Prostate gland (tissue), 2 donors: ENCODE measurements at regions not wholly inside any gene's neighbourhood (a gene's known extent, or its start where the extent isn't known, plus 50 kb on each side); places are given as distances from the start of the nearest gene placed in this dataset.

Experiments
- DNase-seq: peaks from one replicate; pipeline ENCODE4 v3.0.0-alpha.2; 2019; ENCODE audit warnings: low spot score
- H3K27ac ChIP-seq, 2 donors: fragments of 200-600 bp; sonication (generic); 2 replicates each; pipeline ENCODE4 v1.5.1; 2017 to 2019
- H3K27me3 ChIP-seq: fragments of 200-600 bp; sonication (generic); replicated peaks from 2 replicates; pipeline ENCODE4 v1.5.1; 2019; ENCODE audit not compliant: insufficient read depth
- H3K36me3 ChIP-seq, 2 donors: fragments of 200-600 bp; sonication (generic); 1 replicate in 1 of 2; 2 replicates in 1 of 2; pipeline versions ENCODE4 v1.5.1 to v1.8.1; 2017 to 2019
- H3K4me1 ChIP-seq: fragments of 200-600 bp; sonication (generic); replicated peaks from 2 replicates; pipeline ENCODE4 v1.5.1; 2019
- H3K4me3 ChIP-seq, 2 donors: fragments of 200-600 bp; sonication (generic); 2 replicates each; pipeline ENCODE4 v1.5.1; 2017 to 2019
- H3K9me3 ChIP-seq: fragments of 200-600 bp; sonication (generic); 2 replicates; pipeline ENCODE4 v1.5.1; 2017
- POLR2A ChIP-seq: fragments of 450-650 bp; IDR thresholded peaks from one replicate; pipeline ENCODE4 v1.6.1; 2016; ENCODE audit warnings: antibody characterized with exemption, mild to moderate bottlenecking
- POLR2AphosphoS5 ChIP-seq: sonication (generic); formaldehyde crosslinking; IDR thresholded peaks from one replicate; pipeline ENCODE4 v1.6.1; 2017; ENCODE audit warnings: antibody characterized with exemption
- WGBS: methylation state at CpG from one replicate; pipeline ENCODE4 v1.1.5; 2018; 5-methylcytosine and 5-hydroxymethylcytosine counted together
- intact Hi-C: fragments of 100-400 bp; cut with DNase I; formaldehyde crosslinking; loops from one replicate; pipeline ENCODE4 v1.14.2; 2022
- TF ChIP-seq, protein P1 (sequence below), 4 experiments: fragments of 200-600 bp in 2 of 4; fragments of 450-650 bp in 2 of 4; sonication (generic) in 2 of 4; IDR thresholded peaks; 1 replicate in 3 of 4; 2 replicates in 1 of 4; pipeline ENCODE4 v1.5.1; 2016 to 2019; ENCODE audit warnings: antibody characterized with exemption in 4 of 4, mild to moderate bottlenecking in 2 of 4, moderate library complexity in 2 of 4

- Histone ChIP-seq H3K27me3 (no peaks in the 10 kb centered on the region), H3K36me3 (no peaks in the 10 kb centered on the region)
- DNase-seq = no peak
These were observed 185.9 kb downstream of the RAB11FIP2 start for GRCh38 chr10:117860823-117861222.

GRCh38 chr10:117861329-117861728 is 185.4 kb downstream of the RAB11FIP2 start:
- Histone ChIP-seq H3K36me3 (no peaks in the 10 kb centered on the region), H3K9me3 (no peaks in the 10 kb centered on the region), H3K4me1 (no peaks in the 10 kb centered on the region), H3K27me3 (no peaks in the 10 kb centered on the region), H3K4me3 (no peak overlapping the region), H3K27ac (no peak overlapping the region)
- TF ChIP-seq POLR2A (no peak), POLR2AphosphoS5 (no peak)
- TF ChIP-seq, protein P1, sequence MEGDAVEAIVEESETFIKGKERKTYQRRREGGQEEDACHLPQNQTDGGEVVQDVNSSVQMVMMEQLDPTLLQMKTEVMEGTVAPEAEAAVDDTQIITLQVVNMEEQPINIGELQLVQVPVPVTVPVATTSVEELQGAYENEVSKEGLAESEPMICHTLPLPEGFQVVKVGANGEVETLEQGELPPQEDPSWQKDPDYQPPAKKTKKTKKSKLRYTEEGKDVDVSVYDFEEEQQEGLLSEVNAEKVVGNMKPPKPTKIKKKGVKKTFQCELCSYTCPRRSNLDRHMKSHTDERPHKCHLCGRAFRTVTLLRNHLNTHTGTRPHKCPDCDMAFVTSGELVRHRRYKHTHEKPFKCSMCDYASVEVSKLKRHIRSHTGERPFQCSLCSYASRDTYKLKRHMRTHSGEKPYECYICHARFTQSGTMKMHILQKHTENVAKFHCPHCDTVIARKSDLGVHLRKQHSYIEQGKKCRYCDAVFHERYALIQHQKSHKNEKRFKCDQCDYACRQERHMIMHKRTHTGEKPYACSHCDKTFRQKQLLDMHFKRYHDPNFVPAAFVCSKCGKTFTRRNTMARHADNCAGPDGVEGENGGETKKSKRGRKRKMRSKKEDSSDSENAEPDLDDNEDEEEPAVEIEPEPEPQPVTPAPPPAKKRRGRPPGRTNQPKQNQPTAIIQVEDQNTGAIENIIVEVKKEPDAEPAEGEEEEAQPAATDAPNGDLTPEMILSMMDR (IDR thresholded peaks at IDR 0.05) = no peak
- no peak for DNase-seq
- intact Hi-C loops = no loop called here
- 99% methylated on average over 4 of the region's 4 CpGs for WGBS

More at GRCh38 chr10:117860823-117861222, 185.9 kb downstream of the RAB11FIP2 start:
- Histone ChIP-seq H3K27ac (no peak overlapping the region), H3K4me1 (no peaks in the 10 kb centered on the region), H3K4me3 (no peak overlapping the region), H3K9me3 (no peaks in the 10 kb centered on the region)
- no peak for TF ChIP-seq POLR2AphosphoS5
- TF ChIP-seq, protein P1 (IDR thresholded peaks at IDR 0.05) = peak in 2 of 4 experiments; percentile 17 to 24
- intact Hi-C loops = no loop called here

GRCh38 chr10:117863771-117864170 is 183.0 kb downstream of the RAB11FIP2 start:
- no peaks in the 10 kb centered on the region for H3K9me3 ChIP-seq
- 86% methylated on average over 2 of the region's 2 CpGs for WGBS
- no peak for TF ChIP-seq POLR2AphosphoS5
- TF ChIP-seq, protein P1 (IDR thresholded peaks at IDR 0.05) = no peak
- TF ChIP-seq POLR2A = no peak

GRCh38 chr10:117865945-117866344 is 180.8 kb downstream of the RAB11FIP2 start:
- Histone ChIP-seq H3K4me1 (no peaks in the 10 kb centered on the region), H3K27me3 (no peaks in the 10 kb centered on the region), H3K9me3 (no peaks in the 10 kb centered on the region), H3K36me3 (no peaks in the 10 kb centered on the region), H3K27ac (no peak overlapping the region), H3K4me3 (no peak overlapping the region)
- intact Hi-C loops = no loop called here
- DNase-seq = no peak
- 78% methylated on average over 4 of the region's 4 CpGs for WGBS
- no peak for TF ChIP-seq POLR2AphosphoS5
- TF ChIP-seq, protein P1 (IDR thresholded peaks at IDR 0.05) = no peak
- TF ChIP-seq POLR2A = no peak

More at GRCh38 chr10:117863771-117864170, 183.0 kb downstream of the RAB11FIP2 start:
- H3K4me3 ChIP-seq = no peak overlapping the region
- no peaks in the 10 kb centered on the region for H3K27me3 ChIP-seq
- H3K36me3 ChIP-seq = no peaks in the 10 kb centered on the region
- H3K4me1 ChIP-seq = no peaks in the 10 kb centered on the region
- no peak overlapping the region for H3K27ac ChIP-seq
- no peak for DNase-seq
- intact Hi-C loops = no loop called here

DNA sequence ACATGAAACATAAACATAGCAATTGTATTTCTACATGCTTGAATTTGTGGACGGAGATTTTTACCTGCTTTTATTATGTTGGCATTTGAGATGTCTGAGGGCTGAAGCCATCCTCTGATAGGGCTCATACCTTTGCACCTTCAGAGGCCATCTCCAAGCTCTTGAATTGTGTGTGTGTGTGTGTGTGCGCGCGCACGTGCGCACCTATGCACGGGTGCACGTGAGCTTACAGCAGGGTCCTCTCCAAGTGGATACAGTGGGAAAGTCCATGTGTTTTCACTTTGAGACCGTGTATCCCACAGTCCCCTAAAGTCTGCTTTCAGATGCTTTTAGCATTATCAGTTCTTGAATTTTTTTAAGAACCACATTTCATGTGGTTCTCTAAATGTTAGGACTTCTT is 178.6 kb downstream of the RAB11FIP2 start:
- H3K27me3 ChIP-seq = no peaks in the 10 kb centered on the region
- intact Hi-C loops = no loop called here
- WGBS = 84% methylated on average over 9 of the region's 9 CpGs
- DNase-seq = no peak
- no peaks in the 10 kb centered on the region for H3K4me1 ChIP-seq
- H3K4me3 ChIP-seq = no peak overlapping the region
- H3K27ac ChIP-seq = no peak overlapping the region
- H3K9me3 ChIP-seq = no peaks in the 10 kb centered on the region
- TF ChIP-seq, protein P1 (IDR thresholded peaks at IDR 0.05) = no peak
- TF ChIP-seq POLR2AphosphoS5 (no peak), POLR2A (no peak)
- no peaks in the 10 kb centered on the region for H3K36me3 ChIP-seq
